ENCODE measurements at regions not wholly inside any gene's neighbourhood (a gene's known extent, or its start where the extent isn't known, plus 50 kb on each side); places are given as distances from the start of the nearest gene placed in this dataset.
A peak's percentile ranks its signal among the peaks of the same experiment; 100 is the strongest.

DNA sequence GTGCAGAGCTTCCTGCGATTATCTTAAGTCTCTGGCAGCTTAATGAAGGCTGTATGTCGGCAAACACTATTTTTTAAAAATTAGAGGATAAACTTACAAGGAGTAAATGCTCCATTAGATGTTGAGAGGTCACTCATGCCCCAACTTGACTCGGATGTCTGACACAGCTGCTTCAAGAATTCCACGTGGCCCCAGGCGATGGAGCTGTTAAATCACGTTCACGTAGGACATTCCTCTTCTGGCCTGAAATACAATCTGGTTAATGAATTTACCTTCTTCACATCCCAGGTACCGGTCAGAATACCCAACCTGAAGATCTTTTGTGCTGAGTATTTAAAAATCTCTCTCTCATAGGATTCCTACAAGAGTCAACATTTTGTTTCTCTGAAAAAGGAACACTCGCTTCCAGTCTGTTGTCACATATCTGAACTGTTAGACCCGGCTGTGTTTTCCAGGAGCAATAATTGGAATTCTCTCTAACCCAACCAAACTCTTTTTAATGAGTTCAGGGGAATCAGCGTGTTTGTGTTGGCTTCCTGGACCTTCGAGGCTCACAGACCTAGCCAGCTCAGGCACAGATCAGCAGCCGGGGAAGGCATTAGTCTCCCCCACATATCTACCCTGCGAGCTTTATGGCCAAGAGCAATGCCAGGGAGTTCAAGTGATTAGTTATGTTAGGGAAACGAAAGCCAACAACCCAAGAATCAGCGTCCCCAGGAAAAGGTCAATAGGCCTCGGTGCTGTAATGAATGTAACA is 284.9 kb downstream of the FGFR2 start:
- no peak overlapping the region for H3K4me3 ChIP-seq
- no peaks in the 10 kb centered on the region for H3K27me3 ChIP-seq
- 22 to 46% methylated on average over 13 to 17 of the region's 17 CpGs for WGBS, 2 donors
- H3K4me1 ChIP-seq: peaks cover 0 to 31% (median 0%) of the 10 kb centered on the region in 3 donors
- H3K9me3 ChIP-seq: no peaks in the 10 kb centered on the region
- peak overlapping the region; percentile 28 to 67 (median 56) for H3K27ac ChIP-seq
- no peaks in the 10 kb centered on the region for H3K36me3 ChIP-seq
- no peak for DNase-seq
- intact Hi-C loops (cut with DNase I): no loop called here
- TF ChIP-seq, protein P1, sequence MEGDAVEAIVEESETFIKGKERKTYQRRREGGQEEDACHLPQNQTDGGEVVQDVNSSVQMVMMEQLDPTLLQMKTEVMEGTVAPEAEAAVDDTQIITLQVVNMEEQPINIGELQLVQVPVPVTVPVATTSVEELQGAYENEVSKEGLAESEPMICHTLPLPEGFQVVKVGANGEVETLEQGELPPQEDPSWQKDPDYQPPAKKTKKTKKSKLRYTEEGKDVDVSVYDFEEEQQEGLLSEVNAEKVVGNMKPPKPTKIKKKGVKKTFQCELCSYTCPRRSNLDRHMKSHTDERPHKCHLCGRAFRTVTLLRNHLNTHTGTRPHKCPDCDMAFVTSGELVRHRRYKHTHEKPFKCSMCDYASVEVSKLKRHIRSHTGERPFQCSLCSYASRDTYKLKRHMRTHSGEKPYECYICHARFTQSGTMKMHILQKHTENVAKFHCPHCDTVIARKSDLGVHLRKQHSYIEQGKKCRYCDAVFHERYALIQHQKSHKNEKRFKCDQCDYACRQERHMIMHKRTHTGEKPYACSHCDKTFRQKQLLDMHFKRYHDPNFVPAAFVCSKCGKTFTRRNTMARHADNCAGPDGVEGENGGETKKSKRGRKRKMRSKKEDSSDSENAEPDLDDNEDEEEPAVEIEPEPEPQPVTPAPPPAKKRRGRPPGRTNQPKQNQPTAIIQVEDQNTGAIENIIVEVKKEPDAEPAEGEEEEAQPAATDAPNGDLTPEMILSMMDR (IDR thresholded peaks at IDR 0.05): no peak
- TF ChIP-seq POLR2A (IDR thresholded peaks at IDR 0.05): no peak

DNA sequence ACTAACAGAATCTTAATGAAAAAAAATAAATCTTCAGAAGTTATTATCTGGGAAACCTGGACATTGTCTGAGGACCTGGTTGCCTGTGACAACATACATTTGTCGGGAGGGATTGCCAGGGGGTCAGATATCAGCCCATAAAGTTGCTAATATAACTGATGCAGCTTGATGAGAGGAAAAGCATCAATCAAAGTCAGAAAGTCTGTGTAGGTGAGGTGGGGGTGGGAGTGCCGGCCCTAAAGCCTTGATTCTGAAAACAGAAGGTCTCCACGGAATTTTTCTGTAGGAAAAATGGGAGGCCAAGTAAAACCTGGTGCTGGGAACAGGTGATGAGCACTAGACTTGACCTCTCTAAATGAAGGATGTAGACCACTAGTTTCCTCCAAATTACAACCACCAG is 281.8 kb downstream of the FGFR2 start:
- no peak overlapping the region for H3K4me3 ChIP-seq

DNA sequence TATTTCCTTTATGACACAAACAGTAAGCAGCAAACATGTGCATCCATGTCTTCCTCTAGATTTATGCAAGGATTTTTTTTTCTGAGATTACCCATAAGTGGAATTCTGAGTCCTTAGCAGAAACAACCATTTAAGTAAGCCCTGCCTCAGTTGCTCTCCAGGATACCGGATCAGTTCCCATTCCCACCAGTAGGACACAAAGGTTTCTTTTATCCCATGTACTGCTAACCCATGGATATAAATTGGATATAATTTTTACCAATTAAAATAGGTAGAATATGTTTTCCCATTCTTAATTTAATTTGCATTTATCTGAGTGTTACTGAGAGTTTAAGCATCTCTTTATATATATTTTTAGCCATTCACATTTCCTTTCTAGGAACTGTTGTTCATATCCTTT is 280.9 kb downstream of the FGFR2 start:
- WGBS, 2 donors: 93 to 100% methylated on average over 1 of the region's 1 CpG
- intact Hi-C loops (cut with DNase I): no loop called here

More for the DNA sequence above, 281.8 kb downstream of the FGFR2 start:
- no peak for TF ChIP-seq POLR2A (IDR thresholded peaks at IDR 0.05)
- TF ChIP-seq, protein P1 (IDR thresholded peaks at IDR 0.05): no peak
- intact Hi-C loops (cut with DNase I): no loop called here
- no peak for DNase-seq
- no peak overlapping the region for H3K27ac ChIP-seq
- H3K9me3 ChIP-seq: peaks cover 0 to 4% (median 0%) of the 10 kb centered on the region in 3 donors
- H3K36me3 ChIP-seq: no peaks in the 10 kb centered on the region
- H3K27me3 ChIP-seq: no peaks in the 10 kb centered on the region
- peaks cover 0 to 28% (median 0%) of the 10 kb centered on the region in 3 donors for H3K4me1 ChIP-seq
- WGBS, 2 donors: 71 to 91% methylated on average over 3 of the region's 3 CpGs

DNA sequence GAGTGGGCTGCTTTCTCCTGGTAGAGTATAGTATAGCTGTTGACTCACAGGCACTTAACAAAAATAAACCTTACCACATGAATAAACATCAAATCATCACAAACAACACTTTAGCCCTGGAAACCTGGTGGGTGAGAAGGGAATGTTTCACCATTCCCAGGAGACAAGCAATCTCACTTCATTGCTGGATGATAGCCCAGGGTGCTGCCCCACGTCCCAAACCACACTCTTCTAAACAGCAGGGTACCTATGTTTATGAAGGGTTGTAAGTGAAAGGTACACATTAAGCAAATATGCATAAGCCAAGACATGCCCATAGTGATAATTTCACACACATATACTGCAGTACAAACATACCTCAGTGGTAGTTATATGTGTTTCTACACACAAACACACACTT is 276.2 kb downstream of the FGFR2 start:
- 18 to 31% methylated on average over 1 of the region's 1 CpG for WGBS, 2 donors
- no peak for DNase-seq
- no peak overlapping the region for H3K27ac ChIP-seq
- no peaks in the 10 kb centered on the region for H3K36me3 ChIP-seq
- intact Hi-C loops (cut with DNase I): no loop called here
- no peaks in the 10 kb centered on the region for H3K27me3 ChIP-seq
- TF ChIP-seq POLR2A (IDR thresholded peaks at IDR 0.05): no peak
- TF ChIP-seq, protein P1 (IDR thresholded peaks at IDR 0.05): no peak
- H3K4me1 ChIP-seq: peaks cover 0 to 24% (median 9%) of the 10 kb centered on the region in 3 donors
- H3K9me3 ChIP-seq: peaks cover 0 to 4% (median 0%) of the 10 kb centered on the region in 3 donors
- no peak overlapping the region for H3K4me3 ChIP-seq

More for the DNA sequence above, 280.9 kb downstream of the FGFR2 start:
- Histone ChIP-seq H3K9me3 (peaks cover 0 to 4% (median 0%) of the 10 kb centered on the region in 3 donors), H3K4me1 (peaks cover 0 to 19% (median 0%) of the 10 kb centered on the region in 3 donors), H3K27ac (no peak overlapping the region), H3K4me3 (no peak overlapping the region), H3K36me3 (no peaks in the 10 kb centered on the region), H3K27me3 (no peaks in the 10 kb centered on the region)
- DNase-seq: no peak
- TF ChIP-seq, protein P1 (IDR thresholded peaks at IDR 0.05): no peak
- no peak for TF ChIP-seq POLR2A (IDR thresholded peaks at IDR 0.05)

DNA sequence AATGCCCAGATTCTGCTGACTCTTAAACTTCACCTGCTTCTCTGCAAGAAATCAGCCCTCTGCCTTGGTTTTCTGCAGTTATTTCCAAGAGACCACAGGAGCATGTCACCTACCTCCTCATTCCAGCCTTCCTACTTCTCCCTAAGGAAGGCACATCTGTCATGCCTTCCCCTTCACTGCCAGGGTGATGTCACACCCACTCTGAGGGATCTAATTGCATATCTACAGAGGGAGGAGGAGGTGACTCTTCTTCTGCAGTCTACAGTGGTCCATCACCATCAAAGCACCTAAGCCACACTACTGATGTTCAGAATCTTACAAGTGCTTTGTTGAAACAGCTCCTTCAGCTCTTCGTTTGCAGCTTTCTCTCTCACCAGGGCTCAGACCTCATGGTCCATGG is 275.5 kb downstream of the FGFR2 start:
- WGBS, 2 donors: 50 to 92% methylated on average over 1 of the region's 1 CpG
- no peak for DNase-seq
- peaks cover 0 to 4% (median 0%) of the 10 kb centered on the region in 3 donors for H3K9me3 ChIP-seq
- intact Hi-C loops (cut with DNase I): no loop called here
- no peak overlapping the region for H3K27ac ChIP-seq
- TF ChIP-seq, protein P1 (IDR thresholded peaks at IDR 0.05): no peak
- no peak for TF ChIP-seq POLR2A (IDR thresholded peaks at IDR 0.05)
- peaks cover 0 to 24% (median 9%) of the 10 kb centered on the region in 3 donors for H3K4me1 ChIP-seq
- no peak overlapping the region for H3K4me3 ChIP-seq
- H3K27me3 ChIP-seq: no peaks in the 10 kb centered on the region
- H3K36me3 ChIP-seq: no peaks in the 10 kb centered on the region
